OCI-LY3 (cell line): ENCODE measurements at regions not wholly inside any gene's neighbourhood (a gene's known extent, or its start where the extent isn't known, plus 50 kb on each side); places are given as distances from the start of the nearest gene placed in this dataset.

Source experiments
- H2AFZ ChIP-seq: fragments of 200-600, 300-600 bp; shearing (Covaris generic); 2 replicates; pipeline ENCODE4 v1.6.0; 2014; ENCODE audit warnings: antibody characterized with exemption, low read depth, low read length
- H3K27ac ChIP-seq: fragments of 200-600, 300-600 bp; sonication (generic); 2 replicates; pipeline ENCODE4 v1.5.1; 2014; ENCODE audit warnings: mild to moderate bottlenecking, low read length, moderate library complexity, mixed read lengths
- H3K27me3 ChIP-seq: fragments of 200-600, 300-600 bp; sonication (generic); 2 replicates; pipeline ENCODE4 v1.6.1; 2014; ENCODE audit warnings: low read depth, low read length, mixed read lengths
- H3K36me3 ChIP-seq: fragments of 200-600, 300-600 bp; sonication (generic); replicated peaks from 2 replicates; pipeline ENCODE3; 2014; ENCODE audit warnings: low read depth, low read length, mixed read lengths
- H3K4me1 ChIP-seq: fragments of 300-600, 200-600 bp; sonication (generic); 2 replicates; pipeline ENCODE4 v1.6.1; 2014; ENCODE audit warnings: low read length, mixed read lengths
- H3K4me2 ChIP-seq: fragments of 200-600, 300-600 bp; sonication (generic); 2 replicates; pipeline ENCODE4 v1.6.1; 2014; ENCODE audit warnings: low read length, mixed read lengths
- H3K4me3 ChIP-seq: fragments of 300-600, 200-600 bp; sonication (generic); 2 replicates; pipeline ENCODE4 v1.5.1; 2014; ENCODE audit warnings: antibody characterized with exemption, mild to moderate bottlenecking, low read length, moderate library complexity
- H3K79me2 ChIP-seq: fragments of 300-600, 200-600 bp; shearing (Covaris generic); 2 replicates; pipeline ENCODE4 v1.6.1; 2014; ENCODE audit warnings: mild to moderate bottlenecking, low read length, mixed read lengths
- H3K9ac ChIP-seq: fragments of 300-600, 200-600 bp; shearing (Covaris generic); 2 replicates; pipeline ENCODE4 v1.6.0; 2014; ENCODE audit warnings: mild to moderate bottlenecking, low read length, moderate library complexity
- H3K9me3 ChIP-seq: fragments of 200-600, 300-600 bp; shearing (Covaris generic); 2 replicates; pipeline ENCODE4 v1.6.1; 2014; ENCODE audit warnings: low read length, mixed read lengths; ENCODE audit not compliant: insufficient read depth
- H4K20me1 ChIP-seq: fragments of 200-600, 300-600 bp; sonication (generic); 2 replicates; pipeline ENCODE4 v1.6.1; 2016; ENCODE audit warnings: low read length, mixed read lengths; ENCODE audit not compliant: insufficient read depth
- EZH2phosphoT487 ChIP-seq: fragments of 200-600 bp; shearing (Covaris generic); IDR thresholded peaks from 2 replicates; pipeline ENCODE4 v1.6.1; 2018; ENCODE audit warnings: antibody characterized with exemption, mixed run types, low read depth
- TF ChIP-seq, protein P1 (sequence below): fragments of 200-600, 300-600 bp; sonication (generic); IDR thresholded peaks from 2 replicates; pipeline ENCODE4 v1.5.1; 2014; ENCODE audit warnings: antibody characterized with exemption, low read length, low read depth

GRCh38 chr3:18812316-18812715, 336.0 kb upstream of the KCNH8 start:
- H3K4me1 ChIP-seq = no peaks in the 10 kb centered on the region
- H3K79me2 ChIP-seq = no peaks in the 10 kb centered on the region
- no peaks in the 10 kb centered on the region for H3K9me3 ChIP-seq
- TF ChIP-seq, protein P1, sequence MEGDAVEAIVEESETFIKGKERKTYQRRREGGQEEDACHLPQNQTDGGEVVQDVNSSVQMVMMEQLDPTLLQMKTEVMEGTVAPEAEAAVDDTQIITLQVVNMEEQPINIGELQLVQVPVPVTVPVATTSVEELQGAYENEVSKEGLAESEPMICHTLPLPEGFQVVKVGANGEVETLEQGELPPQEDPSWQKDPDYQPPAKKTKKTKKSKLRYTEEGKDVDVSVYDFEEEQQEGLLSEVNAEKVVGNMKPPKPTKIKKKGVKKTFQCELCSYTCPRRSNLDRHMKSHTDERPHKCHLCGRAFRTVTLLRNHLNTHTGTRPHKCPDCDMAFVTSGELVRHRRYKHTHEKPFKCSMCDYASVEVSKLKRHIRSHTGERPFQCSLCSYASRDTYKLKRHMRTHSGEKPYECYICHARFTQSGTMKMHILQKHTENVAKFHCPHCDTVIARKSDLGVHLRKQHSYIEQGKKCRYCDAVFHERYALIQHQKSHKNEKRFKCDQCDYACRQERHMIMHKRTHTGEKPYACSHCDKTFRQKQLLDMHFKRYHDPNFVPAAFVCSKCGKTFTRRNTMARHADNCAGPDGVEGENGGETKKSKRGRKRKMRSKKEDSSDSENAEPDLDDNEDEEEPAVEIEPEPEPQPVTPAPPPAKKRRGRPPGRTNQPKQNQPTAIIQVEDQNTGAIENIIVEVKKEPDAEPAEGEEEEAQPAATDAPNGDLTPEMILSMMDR = no peak
- TF ChIP-seq EZH2phosphoT487 = no peak
- H3K27me3 ChIP-seq = no peaks in the 10 kb centered on the region
- H3K4me3 ChIP-seq = no peak overlapping the region
- H3K4me2 ChIP-seq = no peak overlapping the region
- H4K20me1 ChIP-seq = no peaks in the 10 kb centered on the region
- no peaks in the 10 kb centered on the region for H3K36me3 ChIP-seq
- no peak overlapping the region for H3K27ac ChIP-seq
- no peak overlapping the region for H3K9ac ChIP-seq
- no peak overlapping the region for H2AFZ ChIP-seq

DNA sequence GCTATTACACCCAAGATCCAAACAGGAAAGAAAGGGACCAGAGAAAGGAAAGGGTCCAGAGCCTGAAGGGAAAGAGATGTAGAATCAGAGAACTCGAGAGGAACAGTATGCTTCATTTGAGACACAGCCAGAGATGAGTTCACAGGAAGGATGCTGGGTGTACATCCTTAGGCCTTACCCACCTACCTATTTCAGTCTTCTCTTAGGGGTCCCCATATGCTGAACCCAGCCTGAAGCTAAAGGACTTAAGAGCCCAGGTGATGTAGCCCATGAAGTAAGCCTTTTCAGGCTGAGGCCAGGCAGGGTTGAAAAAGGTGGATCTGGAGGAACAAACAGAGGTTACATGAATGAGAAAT, 338.0 kb upstream of the KCNH8 start:
- Histone ChIP-seq H2AFZ (no peak overlapping the region), H3K4me3 (no peak overlapping the region), H3K9ac (no peak overlapping the region), H3K4me1 (no peaks in the 10 kb centered on the region), H3K27ac (no peak overlapping the region), H3K79me2 (no peaks in the 10 kb centered on the region), H3K27me3 (no peaks in the 10 kb centered on the region), H4K20me1 (no peaks in the 10 kb centered on the region), H3K9me3 (no peaks in the 10 kb centered on the region), H3K4me2 (no peak overlapping the region), H3K36me3 (no peaks in the 10 kb centered on the region)
- TF ChIP-seq, protein P1 = no peak
- no peak for TF ChIP-seq EZH2phosphoT487

- Histone ChIP-seq H3K4me1 (no peaks in the 10 kb centered on the region), H3K9me3 (no peaks in the 10 kb centered on the region), H3K4me2 (no peak overlapping the region), H3K36me3 (no peaks in the 10 kb centered on the region), H3K4me3 (no peak overlapping the region), H3K27ac (no peak overlapping the region), H2AFZ (no peak overlapping the region), H3K27me3 (no peaks in the 10 kb centered on the region), H3K9ac (no peak overlapping the region), H3K79me2 (no peaks in the 10 kb centered on the region), H4K20me1 (no peaks in the 10 kb centered on the region)
- TF ChIP-seq EZH2phosphoT487 = no peak
- TF ChIP-seq, protein P1 = no peak
These were observed 338.5 kb upstream of the KCNH8 start for GRCh38 chr3:18809640-18810305.

DNA sequence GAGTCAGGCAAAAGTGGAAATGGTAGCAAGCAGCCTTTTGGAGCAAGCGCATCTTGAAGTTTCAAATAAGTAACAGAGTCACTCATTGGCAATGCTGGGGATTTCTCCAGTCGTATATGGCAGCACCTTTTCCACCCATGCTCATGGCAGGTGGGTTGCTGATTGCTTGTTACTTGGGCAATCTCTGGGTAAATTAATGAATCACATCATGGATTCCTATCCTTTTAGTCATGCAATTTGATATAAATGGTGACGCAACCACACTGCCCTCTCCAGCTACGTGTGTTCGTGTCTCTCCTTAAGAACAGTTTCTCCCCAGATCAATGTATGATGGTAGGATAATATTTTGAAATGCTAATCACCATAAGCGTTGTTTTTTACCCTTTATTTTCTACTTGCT, 339.9 kb upstream of the KCNH8 start:
- Histone ChIP-seq H3K36me3 (no peaks in the 10 kb centered on the region), H3K79me2 (no peaks in the 10 kb centered on the region), H2AFZ (no peak overlapping the region), H3K4me2 (no peak overlapping the region), H3K9me3 (no peaks in the 10 kb centered on the region), H3K4me1 (no peaks in the 10 kb centered on the region), H4K20me1 (no peaks in the 10 kb centered on the region), H3K27ac (no peak overlapping the region), H3K27me3 (no peaks in the 10 kb centered on the region), H3K4me3 (no peak overlapping the region), H3K9ac (no peak overlapping the region)
- TF ChIP-seq, protein P1 = no peak
- no peak for TF ChIP-seq EZH2phosphoT487
